SKM-1 (cell line): ENCODE measurements at regions not wholly inside any gene's neighbourhood (a gene's known extent, or its start where the extent isn't known, plus 50 kb on each side); places are given as distances from the start of the nearest gene placed in this dataset.
"Not testable (repeated sequence)": the region's sequence is repeated elsewhere in the genome, so short reads cannot be mapped to it uniquely, and the experiment has no call there.

ENCODE experiments used
- DNase-seq: peaks from one replicate; lab custom pipeline; 2025; ENCODE audit not compliant: unreplicated experiment; lab: John Stamatoyannopoulos, UW

DNA sequence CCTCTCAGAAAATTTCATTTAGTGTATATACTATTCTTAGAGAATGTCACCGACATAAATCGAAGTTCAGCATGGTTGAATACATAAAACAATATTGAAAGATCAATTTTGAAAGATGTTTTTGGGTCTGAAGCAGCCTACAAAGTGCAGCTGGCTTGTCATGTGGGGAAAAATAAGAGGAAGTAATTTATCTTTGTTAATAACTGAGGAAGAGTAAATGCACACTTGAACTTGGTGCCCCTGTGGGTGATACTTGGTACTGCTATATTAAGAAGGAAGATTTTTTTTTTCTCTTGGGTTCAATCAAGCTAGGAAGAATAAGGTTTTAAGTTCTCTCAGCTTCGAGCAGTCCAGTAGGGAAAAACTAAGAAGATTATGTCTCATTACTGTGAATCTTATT lies 661.3 kb downstream of the RPL10L start:
- no peak for DNase-seq

DNA sequence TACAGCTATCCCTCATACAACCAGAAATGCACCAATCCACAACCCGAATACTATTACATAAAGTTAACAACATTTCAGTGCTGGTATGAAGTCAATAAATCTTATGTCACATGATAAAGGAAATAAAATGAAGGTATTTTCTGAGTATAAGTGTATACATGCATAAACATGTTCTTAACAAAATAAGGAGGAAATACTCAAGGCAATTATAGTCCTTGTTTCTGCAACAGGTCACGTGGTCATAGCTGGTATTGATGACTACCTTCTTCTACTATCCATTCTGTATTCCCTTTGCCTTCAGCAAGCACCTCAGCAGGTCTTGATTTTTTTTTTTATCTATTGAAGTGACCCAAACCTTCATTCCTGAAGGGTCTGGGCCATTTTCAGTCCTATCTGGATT lies 675.6 kb downstream of the RPL10L start:
- DNase-seq = no peak

DNA sequence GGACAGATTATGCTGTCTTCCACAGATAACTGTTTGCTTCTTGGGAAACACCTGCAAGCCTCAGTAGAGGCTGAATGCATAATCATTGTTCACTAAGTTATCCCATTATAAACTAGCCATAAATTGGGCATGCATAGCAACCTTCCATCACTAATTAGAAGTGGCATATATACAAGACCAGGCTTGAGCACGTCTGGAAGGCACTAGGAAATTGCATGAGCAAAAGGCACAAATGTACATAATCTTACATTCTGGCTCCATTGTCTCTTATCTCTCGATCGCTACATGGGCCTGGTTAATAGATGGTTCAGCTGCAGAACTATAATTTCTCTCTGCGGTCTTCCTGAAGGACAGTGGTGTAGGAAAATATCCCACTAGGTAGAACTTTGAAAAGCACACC lies 679.2 kb downstream of the RPL10L start:
- no peak for DNase-seq

DNA sequence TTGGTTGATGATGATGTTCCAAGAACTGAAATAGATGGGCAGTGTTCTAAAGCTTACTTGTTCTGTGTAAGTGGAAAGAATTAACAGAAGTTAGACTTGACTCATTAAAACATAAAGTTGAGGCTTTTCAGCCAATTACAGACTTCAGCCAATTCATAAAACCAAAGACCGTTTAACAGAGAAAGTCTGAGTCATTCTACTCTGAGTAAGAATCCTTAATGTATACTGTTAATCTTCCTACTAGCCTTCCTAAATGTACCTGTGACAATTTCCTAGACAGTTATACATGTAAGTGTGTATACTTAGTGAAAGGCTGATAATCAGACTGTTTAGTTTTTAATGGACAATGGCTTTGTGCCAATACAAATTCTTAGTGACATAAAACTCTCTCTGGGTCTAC lies 681.0 kb downstream of the RPL10L start:
- DNase-seq = no peak

DNA sequence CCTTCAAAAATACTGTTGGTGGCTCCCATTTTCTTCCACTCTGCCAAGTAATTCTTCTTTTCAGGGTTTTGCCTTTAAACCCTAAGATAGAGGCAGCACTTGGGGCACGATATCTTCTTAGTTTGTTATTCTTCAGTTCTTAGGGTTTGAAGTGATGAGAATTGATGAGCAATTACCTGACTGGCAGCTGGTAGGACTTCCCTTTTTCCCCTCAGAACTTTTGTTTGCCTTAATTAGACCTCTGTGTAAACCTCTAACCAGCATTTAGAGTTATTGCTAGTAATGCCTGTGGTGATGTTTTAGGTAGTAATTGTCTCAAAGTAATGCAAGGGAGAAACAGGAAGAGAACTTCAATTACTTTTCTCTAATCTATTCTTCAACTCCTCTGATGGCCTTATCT lies 683.5 kb downstream of the RPL10L start:
- DNase-seq = no peak

DNA sequence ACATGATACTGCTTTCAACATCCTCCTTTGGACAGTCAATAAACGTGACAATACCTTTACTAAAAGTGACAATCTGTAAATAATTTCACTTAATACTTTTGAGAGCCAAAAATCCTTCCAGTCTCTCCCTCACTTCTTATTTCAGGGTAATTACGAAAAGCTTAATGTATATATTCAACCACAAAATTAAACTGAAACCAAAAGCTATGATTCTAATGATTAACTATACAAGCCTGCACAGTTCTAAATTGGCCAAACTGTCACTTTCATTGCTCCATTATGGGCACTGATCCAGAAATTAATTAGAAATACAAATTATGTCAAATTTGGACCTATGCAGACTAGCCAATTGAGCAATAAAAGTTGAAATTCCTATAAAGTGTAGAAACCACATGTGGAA lies 696.5 kb upstream of the MIS18BP1 start:
- DNase-seq = no peak

DNA sequence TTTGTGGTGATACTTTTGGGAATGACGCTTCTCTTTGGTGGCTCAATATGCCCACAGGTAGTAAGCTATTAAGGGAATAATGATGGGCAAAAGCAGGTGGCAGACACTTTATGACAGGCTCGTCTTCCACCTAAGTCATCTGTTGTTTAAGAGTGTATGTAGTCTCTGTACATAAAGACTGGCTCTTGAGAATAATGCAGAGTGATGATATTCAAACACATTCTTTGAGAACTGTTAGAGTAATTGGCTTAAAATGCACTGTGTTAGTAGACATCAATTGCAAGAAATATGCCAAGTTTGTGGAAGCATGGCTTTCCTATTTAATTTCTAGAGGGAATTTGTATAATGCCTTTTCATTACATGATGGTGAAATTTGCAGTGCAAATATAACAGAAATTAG lies 694.8 kb upstream of the MIS18BP1 start:
- DNase-seq = no peak

DNA sequence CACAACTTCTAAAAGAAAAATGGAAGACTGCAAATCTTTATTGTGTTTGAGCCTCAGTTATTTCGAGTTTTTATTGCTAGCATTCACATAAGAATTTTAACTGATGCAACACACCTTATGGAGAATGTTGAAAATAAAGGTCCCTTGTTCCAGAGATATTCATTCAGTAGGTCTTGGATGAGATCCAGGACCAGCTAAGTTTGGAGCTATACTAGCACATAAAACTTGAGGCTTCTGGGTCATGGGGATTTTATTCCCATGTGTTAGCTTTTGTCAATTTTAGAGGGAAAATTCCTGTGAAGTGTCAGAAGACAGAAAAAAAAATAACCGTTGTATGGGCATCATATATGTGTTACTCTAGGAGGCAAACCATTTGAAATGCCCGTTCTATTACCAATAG lies 693.2 kb upstream of the MIS18BP1 start:
- DNase-seq = no peak

DNA sequence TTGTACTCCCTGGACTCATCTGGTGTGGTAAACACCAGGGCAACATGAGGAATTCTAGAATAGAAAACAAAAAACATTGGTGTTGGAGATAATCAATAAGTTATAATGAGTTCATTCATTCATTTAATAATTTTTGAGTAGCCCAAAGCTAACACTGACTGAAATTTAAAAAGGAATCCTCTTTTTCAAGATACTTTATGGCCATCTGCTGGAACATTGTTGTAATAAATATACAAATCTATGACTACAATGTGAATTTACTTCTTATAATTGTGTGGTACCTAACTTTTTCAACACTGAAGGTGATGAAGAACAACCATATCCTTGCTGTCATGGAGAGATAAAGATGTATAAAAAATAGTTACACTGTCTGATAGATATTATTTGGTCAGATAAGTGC lies 687.3 kb upstream of the MIS18BP1 start:
- DNase-seq = no peak

DNA sequence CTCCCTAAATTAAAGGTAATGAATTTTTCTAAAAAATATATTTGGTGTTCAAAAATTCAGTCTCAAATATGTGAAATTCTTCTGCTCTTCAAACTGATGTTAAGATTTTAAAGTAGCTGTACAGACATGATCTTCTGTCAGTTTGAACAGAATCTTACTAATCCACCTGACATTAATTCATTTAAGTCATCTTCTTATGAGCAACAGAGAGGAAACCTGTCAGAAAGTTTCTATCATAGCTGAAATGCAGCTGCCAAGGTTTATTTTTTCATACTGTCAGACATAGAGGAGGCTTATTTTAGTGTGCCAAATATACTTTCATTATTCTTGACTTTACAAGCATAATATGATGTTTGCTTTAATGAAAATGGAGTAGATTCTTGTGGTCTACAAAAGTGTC lies 686.6 kb upstream of the MIS18BP1 start:
- DNase-seq = no peak

DNA sequence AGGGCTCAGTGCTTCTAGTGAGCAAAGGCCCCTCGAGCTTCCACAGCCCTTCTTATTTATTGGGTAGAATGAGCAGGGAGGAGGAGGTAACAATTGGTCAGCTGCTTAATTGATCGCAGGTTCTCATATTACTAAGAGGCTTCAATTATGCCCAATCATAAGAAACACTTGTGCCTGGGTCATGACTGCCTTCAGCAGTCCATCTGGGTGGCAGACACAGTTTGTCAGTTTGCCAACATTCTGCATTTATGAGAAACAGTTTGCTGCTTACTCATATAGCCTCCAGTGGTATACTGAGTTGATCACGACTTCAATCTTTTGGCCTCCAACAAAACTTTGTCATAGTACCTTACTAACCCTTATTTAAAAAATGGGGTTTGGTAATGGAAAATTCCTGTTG lies 667.0 kb upstream of the MIS18BP1 start:
- not testable (repeated sequence) for DNase-seq

DNA sequence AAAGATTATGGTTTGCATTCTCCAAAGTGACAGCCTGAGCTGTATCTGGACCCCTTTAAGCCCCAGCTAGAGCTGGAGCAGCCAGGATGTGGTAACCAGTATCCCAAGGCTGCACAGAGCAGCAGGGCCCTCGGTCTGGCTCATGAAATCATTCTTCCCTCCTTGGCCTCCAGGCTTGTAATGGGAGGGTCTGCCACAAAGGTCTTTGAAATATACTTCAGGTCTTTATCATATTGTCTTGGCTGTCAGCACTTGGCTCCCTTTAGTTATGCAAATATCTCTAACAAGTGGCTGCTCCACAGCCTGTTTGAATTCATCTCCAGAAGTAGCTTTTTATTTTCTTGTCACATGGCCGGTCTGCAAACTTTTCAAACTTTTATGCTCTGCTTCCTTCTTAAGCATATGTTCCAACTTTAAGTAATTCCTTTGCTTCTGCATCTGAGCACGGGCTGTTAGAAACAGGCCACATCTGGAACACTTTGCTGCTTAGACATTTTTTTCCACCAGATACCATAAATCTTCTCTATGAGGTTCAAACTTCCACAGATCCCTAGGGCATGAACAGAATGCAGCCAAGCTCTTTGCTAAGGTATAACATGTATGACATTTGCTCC lies 663.4 kb upstream of the MIS18BP1 start:
- no peak for DNase-seq

DNA sequence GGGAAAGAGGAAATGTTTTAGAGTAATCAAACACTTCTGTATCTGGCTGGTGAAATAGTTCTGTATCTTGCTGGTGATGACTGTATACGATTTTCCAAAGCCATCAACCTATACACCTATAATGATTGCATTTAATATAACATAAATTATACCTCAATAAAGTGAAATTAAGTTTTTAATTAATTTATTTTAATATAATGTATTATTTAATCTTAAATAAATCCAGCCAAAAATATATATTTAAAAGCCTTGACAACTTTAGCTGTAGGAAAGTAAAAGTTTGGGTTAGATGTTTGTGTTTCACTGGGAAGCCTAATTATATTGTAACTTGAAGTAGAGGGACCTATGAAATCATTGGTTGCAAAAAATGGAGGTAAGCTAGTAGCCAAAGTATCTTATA lies 654.8 kb upstream of the MIS18BP1 start:
- no peak for DNase-seq

DNA sequence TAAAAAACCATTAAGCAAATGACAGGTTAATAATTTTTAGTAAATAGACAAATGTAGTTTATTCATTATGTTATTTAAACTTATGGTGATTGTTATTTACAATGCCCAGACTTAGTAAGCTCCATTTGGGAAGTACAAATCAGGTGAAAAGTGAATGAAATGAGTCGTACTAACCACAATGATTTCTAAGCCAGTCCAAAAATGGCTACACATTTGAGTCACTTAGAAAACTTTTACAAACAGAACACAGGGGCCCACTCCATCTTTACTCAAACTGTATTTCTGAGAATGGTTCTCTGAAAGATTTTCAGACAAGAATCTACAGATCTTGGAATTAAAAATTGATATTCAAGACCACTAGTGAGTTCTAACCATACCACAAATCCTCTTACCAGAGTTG lies 653.3 kb upstream of the MIS18BP1 start:
- DNase-seq = no peak

DNA sequence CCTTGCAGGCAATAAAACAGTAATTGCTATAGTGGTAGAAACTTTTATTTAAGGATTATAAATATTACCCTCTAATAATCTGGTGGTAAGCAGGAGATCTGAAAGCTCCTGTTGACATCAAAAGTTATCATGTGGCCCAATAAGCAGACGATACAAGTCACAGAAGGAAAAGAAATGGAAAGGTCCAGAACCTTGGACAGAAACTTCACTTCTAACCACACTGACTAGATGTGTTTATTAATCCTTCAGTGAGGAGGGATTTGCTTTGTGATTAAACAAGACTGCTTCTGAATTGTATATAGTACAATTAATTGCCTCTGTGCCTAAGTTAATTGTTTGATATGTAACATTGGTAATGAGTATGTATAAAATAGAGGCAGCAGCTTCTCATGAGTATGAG lies 652.7 kb upstream of the MIS18BP1 start:
- no peak for DNase-seq

DNA sequence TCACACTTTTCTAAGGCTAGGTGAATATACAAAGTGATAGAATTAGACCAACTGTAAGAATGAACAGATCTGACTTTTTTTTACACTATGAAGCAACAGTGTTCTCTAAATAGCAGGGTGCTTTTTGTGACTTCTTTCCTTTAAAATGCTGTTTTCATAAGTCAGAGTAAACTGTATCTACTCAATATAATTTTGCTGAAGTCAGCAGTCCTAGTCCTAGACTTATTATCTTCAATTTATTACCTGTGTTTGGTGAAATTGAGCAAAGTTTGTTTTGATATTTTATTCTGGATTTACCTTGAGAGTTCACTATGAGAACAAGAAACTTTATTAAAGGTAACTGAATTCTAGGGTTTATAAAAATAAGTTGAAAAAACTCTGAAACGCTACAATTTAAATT lies 651.3 kb upstream of the MIS18BP1 start:
- no peak for DNase-seq

DNA sequence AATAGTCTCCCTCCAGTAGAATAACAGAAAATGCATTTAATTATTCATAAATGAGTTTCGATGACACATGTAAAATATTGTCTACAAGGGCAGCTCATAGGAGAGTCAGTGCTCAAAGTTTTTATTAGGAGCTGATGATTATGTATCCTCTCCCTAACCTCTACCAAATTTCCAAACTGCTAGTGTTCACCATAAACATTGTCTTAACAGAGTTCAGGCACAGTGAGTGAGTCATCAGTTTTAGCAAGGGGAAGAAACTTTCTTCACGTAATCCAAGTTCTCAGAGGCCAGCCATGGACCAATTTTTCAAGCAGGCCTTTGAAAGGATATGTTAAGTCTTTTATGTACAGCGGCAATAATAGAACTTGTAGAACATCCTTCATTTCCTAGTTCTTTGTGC lies 649.2 kb upstream of the MIS18BP1 start:
- no peak for DNase-seq

DNA sequence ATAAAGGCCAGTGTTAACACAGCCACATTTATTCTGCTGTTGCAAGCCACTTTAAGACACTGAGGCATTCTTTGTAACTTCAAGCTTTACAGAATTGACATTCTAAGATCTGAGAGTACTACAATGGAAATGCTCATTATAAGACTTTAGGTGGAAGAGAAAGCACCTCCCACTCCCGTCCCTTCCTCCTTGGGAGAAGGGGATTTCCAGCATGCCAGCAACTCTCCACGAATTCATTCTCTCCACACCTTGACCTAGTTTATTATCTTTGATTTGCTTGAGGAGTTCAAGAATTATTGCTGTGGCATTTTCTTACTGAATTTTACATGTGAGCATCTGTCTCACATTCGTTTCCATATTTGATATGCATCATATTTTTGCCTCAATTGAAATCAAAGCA lies 644.4 kb upstream of the MIS18BP1 start:
- DNase-seq = no peak

DNA sequence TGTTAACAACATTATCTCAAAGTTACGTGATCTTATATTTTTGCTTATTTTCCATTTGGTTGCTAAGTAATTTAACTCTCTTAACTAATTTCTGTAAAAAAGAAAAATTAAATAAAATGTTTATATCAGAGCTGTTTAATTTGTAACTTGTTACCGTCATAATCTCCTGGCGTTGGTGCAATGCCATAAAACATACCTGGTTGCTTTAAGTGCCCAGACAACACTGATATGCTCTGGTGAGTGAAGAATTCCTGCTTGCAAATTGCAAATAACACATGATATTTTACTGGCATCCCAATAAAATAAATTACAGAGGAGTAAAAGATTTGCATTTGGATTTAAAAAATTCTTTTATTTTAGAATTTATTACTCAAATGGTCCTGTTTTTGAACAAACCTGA lies 640.1 kb upstream of the MIS18BP1 start:
- DNase-seq = no peak

DNA sequence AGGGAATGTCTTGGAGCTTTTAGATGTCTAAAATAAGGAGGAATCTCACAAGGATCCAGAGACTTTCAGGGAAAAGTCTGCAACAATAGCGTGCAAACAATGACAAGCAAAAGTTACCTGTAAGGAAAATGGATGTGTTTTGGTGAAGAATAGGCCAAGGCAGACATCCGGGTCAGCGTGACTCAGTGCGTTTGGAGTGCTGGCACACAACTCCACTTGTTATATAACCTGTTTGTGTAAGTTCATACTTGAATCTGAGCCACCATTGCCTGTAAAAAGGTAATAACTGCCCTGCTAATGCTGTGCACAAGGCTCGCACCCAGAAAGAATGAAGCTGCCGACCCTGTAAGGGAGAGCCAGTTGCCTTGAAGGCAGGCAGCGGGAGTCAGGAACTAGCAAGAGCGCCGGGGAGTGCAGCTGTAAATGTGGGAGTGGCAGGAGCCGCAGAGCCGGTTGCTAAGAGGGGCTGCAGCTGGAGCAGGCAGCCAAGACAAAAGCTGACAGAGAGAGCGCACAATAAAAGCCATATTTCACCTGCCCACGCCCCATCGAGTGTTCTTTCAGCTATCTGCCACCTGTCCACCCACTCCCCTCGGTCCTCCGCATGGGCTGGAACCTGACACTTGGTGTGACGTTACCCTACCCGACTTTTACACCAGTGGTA lies 638.5 kb upstream of the MIS18BP1 start:
- no peak for DNase-seq

DNA sequence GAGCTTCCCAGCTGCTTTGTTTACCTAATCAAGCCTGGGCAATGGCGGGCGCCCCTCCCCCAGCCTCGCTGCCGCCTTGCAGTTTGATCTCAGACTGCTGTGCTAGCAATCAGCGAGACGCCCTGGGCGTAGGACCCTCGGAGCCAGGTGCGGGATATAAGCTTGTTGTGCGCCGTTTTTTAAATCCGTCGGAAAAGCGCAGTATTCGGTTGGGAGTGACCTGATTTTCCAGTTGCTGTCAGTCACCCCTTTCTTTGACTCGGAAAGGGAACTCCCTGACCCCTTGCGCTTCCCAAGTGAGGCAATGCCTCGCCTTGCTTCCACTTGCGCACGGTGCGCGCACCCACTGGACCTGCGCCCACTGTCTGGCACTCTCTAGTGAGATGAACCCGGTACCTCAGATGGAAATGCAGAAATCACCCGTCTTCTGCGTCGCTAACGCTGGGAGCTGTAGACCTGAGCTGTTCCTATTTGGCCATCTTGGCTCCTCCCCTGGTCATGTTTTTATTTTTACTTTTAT lies 635.8 kb upstream of the MIS18BP1 start:
- DNase-seq = not testable (repeated sequence)

DNA sequence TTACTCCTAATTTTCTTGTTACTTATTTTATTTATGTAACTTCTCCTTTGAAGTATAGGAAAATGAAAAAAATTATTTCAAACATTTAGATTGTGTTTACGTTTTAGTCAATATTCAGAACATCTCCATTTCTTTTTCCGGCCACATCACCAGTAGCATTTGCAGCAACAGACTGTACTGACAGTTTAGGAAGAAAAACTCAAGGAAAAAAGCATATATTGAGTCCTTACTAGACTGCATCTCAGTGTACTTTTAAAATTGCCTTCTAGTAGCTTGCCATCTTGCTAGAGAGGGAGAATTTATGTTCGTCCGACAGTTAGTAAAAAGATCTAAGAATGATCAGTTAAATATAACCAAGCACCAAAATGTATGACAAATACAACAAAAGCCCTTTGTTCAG lies 625.0 kb upstream of the MIS18BP1 start:
- no peak for DNase-seq

DNA sequence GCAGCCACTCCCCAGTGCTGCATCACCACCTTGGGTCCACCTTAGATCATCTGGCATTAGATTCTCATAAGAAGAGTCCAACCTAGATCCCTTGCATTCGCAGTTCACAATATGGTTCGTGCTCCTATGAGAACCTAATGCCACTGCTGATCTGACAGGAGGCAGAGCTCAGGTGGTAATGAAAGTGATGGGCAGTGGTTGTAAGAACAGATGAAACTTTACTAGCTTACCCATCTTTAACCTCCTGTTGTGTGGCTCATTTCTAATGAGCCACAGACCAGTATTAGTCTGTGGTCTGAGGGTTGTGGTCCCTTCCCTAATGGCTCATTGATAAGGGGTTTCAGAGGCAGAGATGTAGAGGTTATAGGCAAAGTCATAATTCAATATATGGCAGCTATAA lies 615.9 kb upstream of the MIS18BP1 start:
- no peak for DNase-seq
